ENCODE measurements at regions not wholly inside any gene's neighbourhood (a gene's known extent, or its start where the extent isn't known, plus 50 kb on each side); places are given as distances from the start of the nearest gene placed in this dataset.

DNA sequence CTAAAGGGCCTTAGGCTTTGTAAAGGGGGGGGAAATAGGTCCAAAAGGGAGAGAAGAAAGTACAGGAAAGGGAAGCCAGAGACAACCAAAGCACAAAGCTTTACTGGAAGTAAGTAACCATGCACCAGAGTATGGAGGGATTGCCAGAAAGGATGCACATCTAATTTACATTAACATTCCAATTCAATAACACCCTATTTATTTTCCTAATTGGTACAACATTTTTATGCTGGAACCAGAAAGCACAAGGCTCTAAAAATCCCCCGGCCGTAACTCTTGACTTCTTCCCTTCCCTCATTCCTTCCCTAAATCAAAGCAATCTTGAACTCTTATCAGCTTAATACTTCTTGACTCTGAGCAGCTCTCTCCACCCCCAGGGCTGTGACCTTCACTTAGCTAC, 400.0 kb upstream of the CELF2 start (continued):
- TF ChIP-seq, protein P1, sequence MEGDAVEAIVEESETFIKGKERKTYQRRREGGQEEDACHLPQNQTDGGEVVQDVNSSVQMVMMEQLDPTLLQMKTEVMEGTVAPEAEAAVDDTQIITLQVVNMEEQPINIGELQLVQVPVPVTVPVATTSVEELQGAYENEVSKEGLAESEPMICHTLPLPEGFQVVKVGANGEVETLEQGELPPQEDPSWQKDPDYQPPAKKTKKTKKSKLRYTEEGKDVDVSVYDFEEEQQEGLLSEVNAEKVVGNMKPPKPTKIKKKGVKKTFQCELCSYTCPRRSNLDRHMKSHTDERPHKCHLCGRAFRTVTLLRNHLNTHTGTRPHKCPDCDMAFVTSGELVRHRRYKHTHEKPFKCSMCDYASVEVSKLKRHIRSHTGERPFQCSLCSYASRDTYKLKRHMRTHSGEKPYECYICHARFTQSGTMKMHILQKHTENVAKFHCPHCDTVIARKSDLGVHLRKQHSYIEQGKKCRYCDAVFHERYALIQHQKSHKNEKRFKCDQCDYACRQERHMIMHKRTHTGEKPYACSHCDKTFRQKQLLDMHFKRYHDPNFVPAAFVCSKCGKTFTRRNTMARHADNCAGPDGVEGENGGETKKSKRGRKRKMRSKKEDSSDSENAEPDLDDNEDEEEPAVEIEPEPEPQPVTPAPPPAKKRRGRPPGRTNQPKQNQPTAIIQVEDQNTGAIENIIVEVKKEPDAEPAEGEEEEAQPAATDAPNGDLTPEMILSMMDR (IDR thresholded peaks at IDR 0.05 in 2 of 3, conservative IDR thresholded peaks at IDR 0.05 in 1 of 3; ENCODE audit: borderline replicate concordance in 1 of 3, insufficient read depth in 1 of 3, low read depth in 2 of 3, low read length in 2 of 3) = no peak

GRCh38 chr10:10618139-10618538, 399.5 kb upstream of the CELF2 start:
- no TSS peak for BruUV-seq (replicated peaks)
- H3K9me3 ChIP-seq (ENCODE audit: control insufficient read depth in 1 of 2, insufficient read depth in 1 of 2, low read depth in 1 of 2, low read length in 2 of 2) = peaks cover 13 to 20% of the 10 kb centered on the region in 2 experiments; a peak in 2 of 4 replicates
- H3K4me3 ChIP-seq (replicated peaks in 1 of 2; ENCODE audit: low read depth in 1 of 2, low read length in 2 of 2) = no peak overlapping the region
- H3K4me1 ChIP-seq (ENCODE audit: control insufficient read depth in 1 of 2, insufficient read depth in 2 of 2, low read length in 2 of 2) = no peaks in the 10 kb centered on the region
- no peaks in the 10 kb centered on the region for H3K27me3 ChIP-seq (ENCODE audit: insufficient read depth, low read length)
- TF ChIP-seq SP1 (IDR thresholded peaks at IDR 0.05; ENCODE audit: low read depth) (no peak), FOSL1 (IDR thresholded peaks at IDR 0.05; ENCODE audit: low read depth) (no peak), ZFX (IDR thresholded peaks at IDR 0.05) (no peak)
- ChIA-PET CTCF (no interaction called here), RAD21 (ENCODE audit: low non-redundant PET in 1 of 2, low total read pairs in 2 of 2, uncharacterized antibody in 2 of 2, unreplicated experiment in 2 of 2) (no interaction called here), POLR2A (no interaction called here)
- no peak overlapping the region for H2AFZ ChIP-seq (ENCODE audit: low read depth, low read length, poor library complexity, severe bottlenecking)
- no peak overlapping the region for H3K27ac ChIP-seq (ENCODE audit: low read depth, low read length)
- no peaks in the 10 kb centered on the region for H4K20me1 ChIP-seq (ENCODE audit: insufficient read depth)
- intact Hi-C loops (cut with micrococcal nuclease) = no loop called here
- no peak for ATAC-seq
- H3K36me3 ChIP-seq (ENCODE audit: control insufficient read depth in 1 of 2, insufficient read depth in 2 of 2, low read length in 2 of 2) = no peaks in the 10 kb centered on the region
- no peak overlapping the region for H3K4me2 ChIP-seq (ENCODE audit: low read length)
- DNase-seq (ENCODE audit: low read depth, low spot score) = no peak
- H3K9ac ChIP-seq (ENCODE audit: low read length) = no peak overlapping the region
- no peaks in the 10 kb centered on the region for H3K9me2 ChIP-seq (ENCODE audit: insufficient read depth)
- H3K79me2 ChIP-seq (ENCODE audit: insufficient read depth, low read length) = no peaks in the 10 kb centered on the region

- BruUV-seq (replicated peaks) = no TSS peak
- Histone ChIP-seq H3K4me2 (ENCODE audit: low read length) (no peak overlapping the region), H3K4me3 (replicated peaks in 1 of 2; ENCODE audit: low read depth in 1 of 2, low read length in 2 of 2) (no peak overlapping the region), H3K36me3 (ENCODE audit: control insufficient read depth in 1 of 2, insufficient read depth in 2 of 2, low read length in 2 of 2) (no peaks in the 10 kb centered on the region), H2AFZ (ENCODE audit: low read depth, low read length, poor library complexity, severe bottlenecking) (no peak overlapping the region), H3K9me3 (ENCODE audit: control insufficient read depth in 1 of 2, insufficient read depth in 1 of 2, low read depth in 1 of 2, low read length in 2 of 2) (peaks cover 8 to 17% of the 10 kb centered on the region in 2 experiments; a peak in 2 of 4 replicates), H3K9ac (ENCODE audit: low read length) (no peak overlapping the region), H3K9me2 (ENCODE audit: insufficient read depth) (no peaks in the 10 kb centered on the region), H3K4me1 (ENCODE audit: control insufficient read depth in 1 of 2, insufficient read depth in 2 of 2, low read length in 2 of 2) (no peaks in the 10 kb centered on the region), H3K27me3 (ENCODE audit: insufficient read depth, low read length) (no peaks in the 10 kb centered on the region), H3K79me2 (ENCODE audit: insufficient read depth, low read length) (no peaks in the 10 kb centered on the region), H3K27ac (ENCODE audit: low read depth, low read length) (no peak overlapping the region), H4K20me1 (ENCODE audit: insufficient read depth) (no peaks in the 10 kb centered on the region)
- CTCF ChIA-PET = no interaction called here
- RAD21 ChIA-PET (ENCODE audit: low non-redundant PET in 1 of 2, low total read pairs in 2 of 2, uncharacterized antibody in 2 of 2, unreplicated experiment in 2 of 2) = no interaction called here
- DNase-seq (ENCODE audit: low read depth, low spot score) (no peak), ATAC-seq (no peak)
- intact Hi-C loops (cut with micrococcal nuclease) = no loop called here
- POLR2A ChIA-PET = no interaction called here
- TF ChIP-seq POLR2AphosphoS5 (IDR thresholded peaks at IDR 0.05; ENCODE audit: low read depth, low read length) (no peak), ELF1 (IDR thresholded peaks at IDR 0.05; ENCODE audit: borderline replicate concordance, low read depth) (no peak), TCF7L2 (IDR thresholded peaks at IDR 0.05; ENCODE audit: borderline replicate concordance, extremely low read depth, insufficient read depth, insufficient read length) (no peak), ZFX (IDR thresholded peaks at IDR 0.05) (no peak), JUND (IDR thresholded peaks at IDR 0.05) (no peak), SP1 (IDR thresholded peaks at IDR 0.05; ENCODE audit: low read depth) (no peak), CEBPB (IDR thresholded peaks at IDR 0.05; ENCODE audit: low read depth) (no peak), CBX3 (IDR thresholded peaks at IDR 0.05; ENCODE audit: low read depth) (no peak), FOSL1 (IDR thresholded peaks at IDR 0.05; ENCODE audit: low read depth) (no peak), ATF3 (IDR thresholded peaks at IDR 0.05) (no peak), RAD21 (IDR thresholded peaks at IDR 0.05; ENCODE audit: low read depth) (no peak), ZNF274 (IDR thresholded peaks at IDR 0.05; ENCODE audit: low read depth, low read length) (no peak)
- TF ChIP-seq, protein P2, sequence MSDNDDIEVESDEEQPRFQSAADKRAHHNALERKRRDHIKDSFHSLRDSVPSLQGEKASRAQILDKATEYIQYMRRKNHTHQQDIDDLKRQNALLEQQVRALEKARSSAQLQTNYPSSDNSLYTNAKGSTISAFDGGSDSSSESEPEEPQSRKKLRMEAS (IDR thresholded peaks at IDR 0.05) = no peak
- TF ChIP-seq, protein P1 (IDR thresholded peaks at IDR 0.05 in 2 of 3, conservative IDR thresholded peaks at IDR 0.05 in 1 of 3; ENCODE audit: borderline replicate concordance in 1 of 3, insufficient read depth in 1 of 3, low read depth in 2 of 3, low read length in 2 of 3) = no peak
These were observed 393.6 kb upstream of the CELF2 start for GRCh38 chr10:10623958-10624566.

Measured in HCT116 (cell line).